Right ventricle myocardium inferior (tissue), 1 donor: ENCODE measurements at regions not wholly inside any gene's neighbourhood (a gene's known extent, or its start where the extent isn't known, plus 50 kb on each side); places are given as distances from the start of the nearest gene placed in this dataset.
A peak's percentile ranks its signal among the peaks of the same experiment; 100 is the strongest.
"Not testable (repeated sequence)": the region's sequence is repeated elsewhere in the genome, so short reads cannot be mapped to it uniquely, and the experiment has no call there.

Experiments
- ATAC-seq: fragments of 200-7000 bp; cut with Tn5 transposase; one replicate; pipeline ENCODE4 v1.9.1; 2020; ENCODE audit warnings: mild to moderate bottlenecking, moderate library complexity
- DNase-seq: peaks from one replicate; pipeline ENCODE4 v3.0.0; 2021; ENCODE audit errors: missing footprints
- intact Hi-C: fragments of 100-400 bp; cut with DNase I; formaldehyde crosslinking; loops from one replicate; pipeline ENCODE4 v1.11.0; 2022
- donor health status: DM: no; HTN: yes; CAD: no; lungs with severe emphysema.

DNA sequence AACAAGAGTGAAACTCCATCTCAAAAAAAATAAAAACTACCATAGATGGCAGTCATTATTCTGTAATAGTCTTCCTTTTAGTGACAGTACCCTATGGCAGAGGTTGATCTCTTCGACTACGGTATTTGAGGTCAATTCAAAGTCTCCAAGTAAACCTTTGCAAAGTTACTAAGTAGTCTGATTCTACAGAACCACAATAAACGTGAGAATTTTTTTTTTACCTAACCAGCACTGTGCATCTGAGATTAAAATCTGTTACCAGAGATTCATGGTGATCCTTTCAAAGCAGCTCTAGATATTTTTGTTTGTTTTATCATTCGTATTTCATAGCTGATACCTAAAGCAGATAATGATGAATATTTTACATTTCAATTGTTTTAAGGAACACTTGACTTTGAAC, 86.6 kb upstream of the CHD2 start:
- intact Hi-C loops = no loop called here
- DNase-seq (no peak), ATAC-seq (no peak)

GRCh38 chr15:92817339-92817886, 82.7 kb upstream of the CHD2 start:
- ATAC-seq = no peak
- intact Hi-C loops = no loop called here

GRCh38 chr15:92818651-92819277, 81.4 kb upstream of the CHD2 start:
- intact Hi-C loops = loop anchor here (2.0 kb wide), 1 partner anchor 64 kb away; no protein-coding TSS in a partner anchor
- DNase-seq (no peak), ATAC-seq (no peak)

More at GRCh38 chr15:92817339-92817886, 82.7 kb upstream of the CHD2 start:
- no peak for DNase-seq

GRCh38 chr15:92819278-92820235, 80.6 kb upstream of the CHD2 start:
- peak; percentile 22 for ATAC-seq
- DNase-seq = no peak
- intact Hi-C loops = loop anchor here (1.0 to 2.0 kb wide), 2 partner anchors 12 to 63 kb away; no protein-coding TSS in a partner anchor

DNA sequence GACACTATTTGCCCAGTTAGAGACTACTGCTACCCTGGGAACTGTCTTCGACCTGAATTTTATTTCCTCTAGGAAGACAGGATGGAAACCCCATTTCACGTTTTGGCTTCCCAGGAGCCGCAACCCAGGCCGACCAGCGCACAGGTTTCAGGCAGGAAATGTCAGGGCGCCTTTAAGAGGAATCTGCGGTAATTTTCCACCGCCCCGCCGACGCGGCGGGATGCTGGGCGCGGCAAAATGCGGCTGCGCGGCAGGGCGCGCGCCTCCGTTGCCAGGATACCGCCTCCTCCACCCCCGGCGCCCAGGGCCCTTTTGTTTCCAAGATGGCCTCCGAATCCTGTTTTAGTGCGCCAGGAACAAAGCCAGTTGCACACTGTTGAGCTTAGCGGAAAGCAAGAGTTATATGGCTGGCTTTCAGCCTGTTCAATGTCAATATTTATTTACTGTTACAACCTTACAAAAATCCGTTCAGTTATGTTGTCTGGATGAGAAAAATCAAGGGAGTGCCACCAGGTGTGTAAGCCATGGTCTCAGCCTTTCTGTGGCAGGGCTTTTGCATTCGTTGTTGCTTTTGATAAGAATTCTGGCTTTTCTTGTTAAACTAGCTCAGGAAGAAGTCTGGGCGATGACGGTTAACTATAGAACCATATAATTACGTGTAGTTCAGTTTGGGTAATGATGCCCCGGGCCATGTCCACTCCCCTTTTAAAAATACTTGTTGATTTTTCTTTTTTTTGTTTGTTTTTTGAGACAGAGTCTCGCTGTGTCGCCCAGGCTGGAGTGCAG, 79.7 kb upstream of the CHD2 start:
- DNase-seq = peak; percentile 94
- intact Hi-C loops = loop anchor here (1.0 kb wide), 1 partner anchor 11 kb away; no protein-coding TSS in a partner anchor
- ATAC-seq = peak; percentile 97

DNA sequence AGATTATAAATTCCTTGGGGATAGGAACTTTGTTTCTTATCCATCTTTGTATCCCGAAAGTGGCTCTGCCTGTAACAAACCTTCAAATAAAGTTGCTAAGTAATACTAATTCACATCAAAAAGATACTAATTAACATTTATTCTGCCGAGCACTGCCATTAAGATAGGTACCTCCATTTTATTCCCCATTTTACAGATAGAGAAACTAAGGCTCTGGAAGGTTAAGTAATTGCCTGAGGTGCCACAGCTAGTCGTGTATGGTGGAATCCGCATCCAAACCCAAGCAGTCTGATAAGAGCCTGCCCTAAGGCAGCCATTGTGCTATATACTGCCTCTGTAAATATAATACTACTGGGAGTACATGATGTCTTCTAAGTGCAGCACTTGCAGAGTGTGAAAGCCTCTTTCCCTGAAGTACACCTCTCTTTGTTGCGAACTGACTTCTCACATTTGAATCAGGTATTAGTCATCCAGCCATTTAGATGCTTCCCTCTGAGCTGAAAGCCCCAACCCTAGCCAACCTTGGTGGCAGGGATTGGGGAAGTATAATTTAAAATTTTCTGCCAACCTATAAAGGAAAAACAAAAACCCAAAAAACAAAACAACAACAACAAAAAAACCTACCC, 78.5 kb upstream of the CHD2 start:
- DNase-seq (no peak), ATAC-seq (no peak)
- intact Hi-C loops = no loop called here

DNA sequence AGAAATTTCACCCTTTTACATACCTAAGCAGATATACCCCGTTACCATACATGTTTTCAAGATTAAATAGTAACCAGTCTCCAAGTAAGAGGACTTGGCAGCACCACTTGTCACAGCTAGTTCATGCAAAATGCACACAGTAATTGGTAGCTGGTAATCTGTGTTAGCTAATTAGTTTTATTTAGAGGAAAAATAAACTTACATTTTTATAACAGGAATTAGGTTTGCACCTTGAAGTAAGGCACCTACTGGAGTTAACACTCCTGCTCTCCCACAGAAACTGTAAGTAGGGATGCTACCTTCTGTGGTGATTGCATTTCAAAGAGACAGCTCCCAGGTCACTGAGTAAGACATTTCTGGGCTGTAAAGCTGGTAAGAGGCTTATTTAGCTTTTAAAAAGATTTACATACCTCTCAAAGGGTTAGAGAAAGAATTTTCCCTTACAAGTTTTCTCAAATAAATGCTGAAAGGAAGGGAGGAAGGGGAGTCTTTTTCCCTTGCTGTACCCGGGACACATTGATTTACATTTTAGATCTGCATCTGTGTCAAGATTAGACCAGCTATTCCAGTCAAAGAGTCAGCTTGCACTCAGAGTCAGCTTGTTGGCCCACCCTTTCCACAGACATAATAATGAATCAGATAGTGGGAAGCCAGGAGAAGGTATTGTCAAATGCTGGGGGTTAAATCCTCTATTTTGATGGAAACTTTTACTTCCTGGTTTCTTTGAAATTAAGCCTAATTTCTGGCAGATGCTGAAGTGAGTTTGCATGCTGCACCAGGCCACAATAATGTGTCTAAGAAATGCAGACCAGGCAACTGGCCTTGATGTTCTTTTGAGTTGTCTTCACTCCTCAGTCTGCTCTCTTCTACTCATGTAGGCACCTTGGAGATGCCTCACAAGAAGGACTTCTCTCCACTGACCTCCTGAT, 77.6 kb upstream of the CHD2 start:
- no peak for DNase-seq
- intact Hi-C loops = no loop called here
- ATAC-seq = no peak

GRCh38 chr15:92825985-92826384, 74.1 kb upstream of the CHD2 start:
- DNase-seq (no peak), ATAC-seq (no peak)
- intact Hi-C loops = no loop called here

- DNase-seq, ATAC-seq, intact Hi-C loops: not testable (repeated sequence)
Measured at GRCh38 chr15:92827991-92828390, 72.1 kb upstream of the CHD2 start.

GRCh38 chr15:92829875-92830274, 70.2 kb upstream of the CHD2 start:
- DNase-seq (no peak), ATAC-seq (no peak)
- intact Hi-C loops = loop anchor here (5.0 kb wide), 1 partner anchor 72 kb away; the partner anchor contains the start of gene CHD2

DNA sequence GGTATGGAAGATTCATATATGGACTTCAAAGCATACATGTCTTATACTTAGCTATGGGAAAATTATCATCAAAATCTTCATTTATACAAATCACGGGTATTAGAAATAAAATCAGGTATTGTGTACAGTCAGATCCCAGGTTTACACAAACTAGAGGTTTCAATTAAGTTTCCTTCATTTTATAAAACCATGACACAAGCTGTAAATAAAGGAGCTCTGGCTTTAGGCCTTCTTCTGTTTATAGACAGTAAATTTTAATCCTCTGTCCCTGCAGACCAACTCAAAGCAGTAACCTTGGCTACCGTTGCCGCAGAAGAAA, 68.8 kb upstream of the CHD2 start:
- no peak for DNase-seq
- intact Hi-C loops = loop anchor here (1.0 to 5.0 kb wide), 3 partner anchors 11 to 71 kb away; partner anchors contain the start of gene CHD2
- ATAC-seq = no peak

GRCh38 chr15:92831655-92832328, 68.3 kb upstream of the CHD2 start:
- DNase-seq (peak; percentile 94), ATAC-seq (peak; percentile 99)
- intact Hi-C loops = loop anchor here (1.0 to 5.0 kb wide), 4 partner anchors 11 to 71 kb away; partner anchors contain the start of gene CHD2

GRCh38 chr15:92833106-92833433, 67.1 kb upstream of the CHD2 start:
- intact Hi-C loops = loop anchor here (5.0 kb wide), 1 partner anchor 69 kb away; the partner anchor contains the start of gene CHD2
- ATAC-seq (no peak), DNase-seq (no peak)

DNA sequence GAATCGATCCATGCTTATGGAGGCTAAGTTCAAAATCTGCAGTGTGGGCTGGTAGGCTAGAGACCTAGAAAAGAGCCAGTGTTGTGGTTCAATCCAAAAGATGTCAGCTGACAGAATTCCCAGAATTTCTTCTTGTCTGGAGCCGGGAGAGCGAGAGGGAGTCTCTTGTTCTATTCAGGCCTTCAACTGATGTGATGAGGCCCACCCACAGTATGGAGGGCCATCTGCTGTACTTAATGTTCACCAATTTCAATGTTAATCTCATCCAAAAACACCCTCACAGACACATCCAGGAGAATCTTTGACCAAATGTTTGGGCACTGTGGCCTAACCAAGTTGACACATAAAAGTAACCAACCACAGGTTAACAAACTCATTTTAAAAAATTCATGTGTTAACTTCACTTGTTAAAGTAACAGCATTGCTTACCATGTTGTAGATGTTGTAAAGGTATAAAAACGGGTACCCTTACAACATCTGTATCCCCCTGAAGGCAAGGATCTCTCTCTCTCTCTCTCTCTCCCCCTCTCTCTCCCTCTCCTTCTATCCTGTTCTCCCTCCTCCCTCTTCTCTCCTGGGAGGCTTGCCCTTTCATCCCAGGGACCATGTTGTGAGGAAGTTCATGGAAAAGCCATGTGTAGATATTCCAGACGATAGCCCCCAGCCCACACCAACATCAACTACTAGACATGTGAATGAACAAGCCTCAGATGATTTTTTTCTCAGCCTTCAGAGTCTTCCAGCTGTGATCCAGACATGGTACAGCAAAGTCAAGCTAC, 66.4 kb upstream of the CHD2 start:
- intact Hi-C loops = loop anchor here (5.0 kb wide), 1 partner anchor 69 kb away; the partner anchor contains the start of gene CHD2
- DNase-seq = no peak
- no peak for ATAC-seq

DNA sequence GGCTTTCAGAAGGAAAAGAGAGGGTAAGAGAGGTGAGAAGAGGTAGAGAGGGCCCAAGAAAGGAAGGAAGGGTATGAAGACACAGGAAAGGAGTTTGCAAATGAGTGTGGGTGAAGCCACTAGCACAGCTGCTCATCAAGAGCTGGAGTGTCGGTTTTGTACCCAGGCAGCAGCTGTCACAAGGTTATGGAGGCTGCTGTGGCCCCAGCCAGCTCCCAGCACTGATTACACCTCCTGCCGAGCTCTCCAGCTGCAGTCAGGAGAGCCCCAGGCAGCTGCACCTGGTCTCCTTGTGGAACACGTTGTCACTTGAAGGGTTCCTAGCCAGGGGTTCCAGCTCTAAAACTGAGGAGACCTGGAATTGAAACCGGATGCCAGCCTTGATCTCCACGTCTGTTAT, 60.4 kb upstream of the CHD2 start:
- ATAC-seq (no peak), DNase-seq (no peak)
- intact Hi-C loops = no loop called here

DNA sequence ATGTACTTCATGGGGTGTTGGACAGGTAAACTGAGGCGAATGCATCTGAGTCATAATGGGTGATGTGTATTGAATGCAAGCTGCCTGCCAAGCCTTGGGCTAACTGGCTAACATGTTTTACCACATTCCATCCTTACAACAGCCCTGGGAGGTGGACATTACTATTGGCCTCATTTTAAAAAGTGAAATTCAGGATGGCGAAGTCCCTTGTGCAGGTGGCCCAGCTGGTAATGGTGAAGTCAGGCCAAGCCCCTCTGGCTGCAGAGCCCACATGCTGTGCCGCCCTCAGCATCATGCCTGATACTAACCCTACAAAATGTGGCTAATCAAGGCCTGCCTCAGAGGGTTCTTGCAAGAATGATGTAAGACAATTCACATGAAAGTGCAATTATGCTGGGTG, 60.0 kb upstream of the CHD2 start:
- no peak for DNase-seq
- intact Hi-C loops = no loop called here
- no peak for ATAC-seq
